Liver (tissue), 3 donors: ENCODE measurements at regions not wholly inside any gene's neighbourhood (a gene's known extent, or its start where the extent isn't known, plus 50 kb on each side); places are given as distances from the start of the nearest gene placed in this dataset.

ENCODE experiments used
- ATF3 ChIP-seq: IDR thresholded peaks from 2 replicates; pipeline ENCODE4 v1.6.1; 2016; ENCODE audit warnings: antibody characterized with exemption
- CTCF ChIP-seq: fragments of 150-350 bp; IDR thresholded peaks from 2 replicates; pipeline ENCODE4 v1.5.1; 2017; ENCODE audit warnings: improper control_type of control experiment, low read depth, low read length; ENCODE audit not compliant: missing input control
- EGR1 ChIP-seq, 2 donors: IDR thresholded peaks; 2 replicates each; pipeline ENCODE4 v1.6.1; 2016 to 2018; ENCODE audit warnings: antibody characterized with exemption in 2 of 2, low read depth in 2 of 2
- FOXA1 ChIP-seq: IDR thresholded peaks from 2 replicates; pipeline ENCODE4 v1.6.1; 2016; ENCODE audit warnings: antibody characterized with exemption
- HNF4A ChIP-seq, 2 donors: conservative IDR thresholded peaks; 2 replicates each; pipeline ENCODE4 v1.6.1; 2016; ENCODE audit warnings: antibody characterized with exemption in 2 of 2, mild to moderate bottlenecking in 2 of 2
- HNF4G ChIP-seq: IDR thresholded peaks from 2 replicates; pipeline ENCODE4 v1.6.1; 2016; ENCODE audit warnings: antibody characterized with exemption
- JUND ChIP-seq, 2 donors: IDR thresholded peaks; 2 replicates each; pipeline ENCODE4 v1.6.1; 2016; ENCODE audit warnings: antibody characterized with exemption in 2 of 2
- NR2F2 ChIP-seq: IDR thresholded peaks from 2 replicates; pipeline ENCODE4 v1.6.1; 2016; ENCODE audit warnings: antibody characterized with exemption
- RAD21 ChIP-seq, 2 donors: IDR thresholded peaks; 2 replicates each; pipeline ENCODE4 v1.6.1; 2016; ENCODE audit warnings: antibody characterized with exemption in 2 of 2, mild to moderate bottlenecking in 2 of 2
- REST ChIP-seq: IDR thresholded peaks from 2 replicates; pipeline ENCODE4 v1.6.1; 2016; ENCODE audit warnings: antibody characterized with exemption, mild to moderate bottlenecking
- SP1 ChIP-seq: IDR thresholded peaks from 2 replicates; pipeline ENCODE4 v1.6.1; 2018; ENCODE audit warnings: antibody characterized with exemption, mild to moderate bottlenecking
- TAF1 ChIP-seq: conservative IDR thresholded peaks from 2 replicates; pipeline ENCODE4 v1.6.1; 2016; ENCODE audit warnings: antibody characterized with exemption, mild to moderate bottlenecking
- YY1 ChIP-seq: IDR thresholded peaks from 2 replicates; pipeline ENCODE4 v1.6.1; 2016; ENCODE audit warnings: antibody characterized with exemption, mild to moderate bottlenecking
- donor health status: healthy.
- donor health status: healthy.

GRCh38 chr4:189385579-189385978, 555.1 kb upstream of the FRG1 start:
- TF ChIP-seq CTCF (no peak), ATF3 (no peak), EGR1 (IDR thresholded peaks at IDR 0.05; ENCODE audit: low read depth in 2 of 2) (no peak), JUND (IDR thresholded peaks at IDR 0.05) (no peak), HNF4G (no peak), TAF1 (no peak), REST (no peak), FOXA1 (no peak), YY1 (no peak), HNF4A (conservative IDR thresholded peaks at IDR 0.05) (no peak), RAD21 (IDR thresholded peaks at IDR 0.05) (peak in 1 of 2 donors; percentile 24), NR2F2 (no peak), SP1 (no peak)
